ENCODE measurements at regions not wholly inside any gene's neighbourhood (a gene's known extent, or its start where the extent isn't known, plus 50 kb on each side); places are given as distances from the start of the nearest gene placed in this dataset.

GRCh38 chr9:135408476-135409254, 70.9 kb upstream of the PPP1R26 start:
- peaks cover 3 to 66% (median 54%) of the 10 kb centered on the region in 7 donors for H3K27me3 ChIP-seq
- DNase-seq (no peak), ATAC-seq (no peak)
- peaks cover 0 to 8% (median 0%) of the 10 kb centered on the region in 11 donors for H3K9me3 ChIP-seq
- H3K27ac ChIP-seq, result no peak overlapping the region
- peaks cover 0 to 5% (median 0%) of the 10 kb centered on the region in 9 donors for H3K4me1 ChIP-seq
- H3K4me3 ChIP-seq, result no peak overlapping the region
- 78 to 80% methylated on average over 14 of the region's 14 CpGs for WGBS, 2 donors
- intact Hi-C loops (cut with DNase I), result no loop called here
- H3K36me3 ChIP-seq, result no peaks in the 10 kb centered on the region
- TF ChIP-seq CTCF (IDR thresholded peaks at IDR 0.05), result no peak

GRCh38 chr9:135409286-135410200, 70.0 kb upstream of the PPP1R26 start:
- ATAC-seq, result no peak
- Histone ChIP-seq H3K27ac (no peak overlapping the region), H3K27me3 (peaks cover 3 to 57% (median 53%) of the 10 kb centered on the region in 7 donors), H3K4me1 (peaks cover 0 to 5% (median 0%) of the 10 kb centered on the region in 9 donors), H3K9me3 (peaks cover 0 to 8% (median 0%) of the 10 kb centered on the region in 11 donors), H3K36me3 (no peaks in the 10 kb centered on the region), H3K4me3 (no peak overlapping the region)
- no peak for TF ChIP-seq CTCF (IDR thresholded peaks at IDR 0.05)
- WGBS, 2 donors, result 82 to 84% methylated on average over 29 to 30 of the region's 30 CpGs
- no peak for DNase-seq
- intact Hi-C loops (cut with DNase I), result loop anchor here in 7 of 10 donors (2.0 to 10.0 kb wide), 5 partner anchors 67 to 715 kb away; partner anchors contain the start of gene OLFM1 (in 1 of the 7)

- Histone ChIP-seq H3K4me1 (peaks cover 0 to 5% (median 0%) of the 10 kb centered on the region in 9 donors), H3K27me3 (peaks cover 3 to 55% (median 46%) of the 10 kb centered on the region in 7 donors), H3K9me3 (peaks cover 0 to 8% (median 0%) of the 10 kb centered on the region in 11 donors), H3K4me3 (no peak overlapping the region), H3K36me3 (no peaks in the 10 kb centered on the region), H3K27ac (no peak overlapping the region)
- intact Hi-C loops (cut with DNase I), result loop anchor here in 7 of 10 donors (2.0 to 10.0 kb wide), 5 partner anchors 68 to 716 kb away; partner anchors contain the start of gene OLFM1 (in 1 of the 7)
- DNase-seq (no peak), ATAC-seq (no peak)
- WGBS, 2 donors, result 83 to 84% methylated on average over 7 of the region's 7 CpGs
- TF ChIP-seq CTCF (IDR thresholded peaks at IDR 0.05), result no peak
Measured at GRCh38 chr9:135410421-135410820, 69.2 kb upstream of the PPP1R26 start.

All from heart right ventricle (tissue), 16 donors.